DOHH2 (cell line): ENCODE measurements at regions not wholly inside any gene's neighbourhood (a gene's known extent, or its start where the extent isn't known, plus 50 kb on each side); places are given as distances from the start of the nearest gene placed in this dataset.

Experiments used
- H3F3A ChIP-seq: fragments of 200-600 bp; sonication (generic), shearing (Covaris generic); 2 replicates; pipeline ENCODE4 v1.6.0; 2016; ENCODE audit warnings: antibody characterized with exemption, mild to moderate bottlenecking; ENCODE audit not compliant: control insufficient read depth, insufficient read depth
- H3K27ac ChIP-seq: fragments of 200-600 bp; sonication (generic); 2 replicates; pipeline ENCODE4 v1.5.1; 2014; ENCODE audit warnings: low read depth, mild to moderate bottlenecking, low read length, moderate library complexity
- H3K27me3 ChIP-seq: fragments of 200-600 bp; sonication (generic); 2 replicates; pipeline ENCODE4 v1.6.1; 2014; ENCODE audit warnings: mild to moderate bottlenecking, low read length, mixed read lengths; ENCODE audit not compliant: control insufficient read depth
- H3K36me3 ChIP-seq: fragments of 200-600 bp; sonication (generic); 2 replicates; pipeline ENCODE4 v1.6.1; 2014; ENCODE audit warnings: mild to moderate bottlenecking, low read length, moderate library complexity, mixed read lengths; ENCODE audit not compliant: control insufficient read depth
- H3K4me1 ChIP-seq: fragments of 200-600 bp; sonication (generic); 2 replicates; pipeline ENCODE4 v1.6.1; 2014; ENCODE audit warnings: mild to moderate bottlenecking, low read length, mixed read lengths; ENCODE audit not compliant: control insufficient read depth
- H3K4me2 ChIP-seq: fragments of 200-600 bp; sonication (generic); 2 replicates; pipeline ENCODE4 v1.6.0; 2014; ENCODE audit warnings: mild to moderate bottlenecking, low read length, moderate library complexity
- H3K4me3 ChIP-seq: fragments of 200-600 bp; sonication (generic); 2 replicates; pipeline ENCODE4 v1.5.1; 2014; ENCODE audit warnings: mild to moderate bottlenecking, low read length, mixed read lengths
- H3K79me2 ChIP-seq: fragments of 200-600 bp; sonication (generic); 2 replicates; pipeline ENCODE4 v1.6.1; 2014; ENCODE audit warnings: mild to moderate bottlenecking, low read length, mixed read lengths; ENCODE audit not compliant: control insufficient read depth
- H3K9me2 ChIP-seq: fragments of 200-600 bp; sonication (generic); replicated peaks from 2 replicates; pipeline ENCODE4 v1.6.1; 2014; ENCODE audit warnings: mild to moderate bottlenecking, low read length, mixed read lengths; ENCODE audit not compliant: control insufficient read depth
- H3K9me3 ChIP-seq: fragments of 200-600 bp; sonication (generic); 2 replicates; pipeline ENCODE4 v1.6.1; 2014; ENCODE audit warnings: antibody characterized with exemption, low read length, mixed read lengths; ENCODE audit not compliant: control insufficient read depth, insufficient read depth
- H4K20me1 ChIP-seq: fragments of 200-600 bp; sonication (generic); 2 replicates; pipeline ENCODE4 v1.6.0; 2014; ENCODE audit warnings: low read depth, mild to moderate bottlenecking, antibody characterized with exemption, low read length, moderate library complexity; ENCODE audit not compliant: control insufficient read depth, insufficient read depth
- EZH2phosphoT487 ChIP-seq: fragments of 200-600 bp; sonication (generic); IDR thresholded peaks from 2 replicates; pipeline ENCODE4 v1.6.1; 2017; ENCODE audit warnings: borderline replicate concordance, mild to moderate bottlenecking, antibody characterized with exemption, low read length, moderate library complexity, mixed read lengths
- TF ChIP-seq, protein P1 (sequence below): fragments of 200-600 bp; sonication (generic); IDR thresholded peaks from one replicate; pipeline ENCODE4 v1.5.1; 2014; ENCODE audit warnings: antibody characterized with exemption, mild to moderate bottlenecking, low read depth, low read length; ENCODE audit not compliant: poor library complexity, severe bottlenecking

DNA sequence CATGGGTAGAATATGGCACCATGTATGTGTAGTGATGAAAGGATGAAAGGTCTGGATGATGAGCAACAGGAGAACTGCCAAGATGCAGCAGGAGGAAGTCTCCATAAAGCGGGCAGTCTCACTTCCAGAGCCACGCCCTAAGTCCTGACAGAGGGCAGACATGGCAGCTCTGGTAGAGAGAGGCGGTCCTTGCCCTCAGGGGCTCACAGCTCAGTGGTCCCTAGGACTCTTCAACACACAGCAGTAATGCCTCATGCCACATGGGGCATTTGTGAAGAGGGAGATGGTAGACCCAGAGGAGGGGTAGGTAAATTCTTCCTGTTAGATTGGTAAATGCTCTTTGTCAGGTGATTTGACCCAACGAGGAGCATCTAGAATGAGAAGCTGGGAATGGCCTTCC lies 1088.4 kb downstream of the BCL11B start:
- H3K4me1 ChIP-seq: no peaks in the 10 kb centered on the region
- no peak overlapping the region for H3K27ac ChIP-seq
- TF ChIP-seq EZH2phosphoT487: no peak
- TF ChIP-seq, protein P1, sequence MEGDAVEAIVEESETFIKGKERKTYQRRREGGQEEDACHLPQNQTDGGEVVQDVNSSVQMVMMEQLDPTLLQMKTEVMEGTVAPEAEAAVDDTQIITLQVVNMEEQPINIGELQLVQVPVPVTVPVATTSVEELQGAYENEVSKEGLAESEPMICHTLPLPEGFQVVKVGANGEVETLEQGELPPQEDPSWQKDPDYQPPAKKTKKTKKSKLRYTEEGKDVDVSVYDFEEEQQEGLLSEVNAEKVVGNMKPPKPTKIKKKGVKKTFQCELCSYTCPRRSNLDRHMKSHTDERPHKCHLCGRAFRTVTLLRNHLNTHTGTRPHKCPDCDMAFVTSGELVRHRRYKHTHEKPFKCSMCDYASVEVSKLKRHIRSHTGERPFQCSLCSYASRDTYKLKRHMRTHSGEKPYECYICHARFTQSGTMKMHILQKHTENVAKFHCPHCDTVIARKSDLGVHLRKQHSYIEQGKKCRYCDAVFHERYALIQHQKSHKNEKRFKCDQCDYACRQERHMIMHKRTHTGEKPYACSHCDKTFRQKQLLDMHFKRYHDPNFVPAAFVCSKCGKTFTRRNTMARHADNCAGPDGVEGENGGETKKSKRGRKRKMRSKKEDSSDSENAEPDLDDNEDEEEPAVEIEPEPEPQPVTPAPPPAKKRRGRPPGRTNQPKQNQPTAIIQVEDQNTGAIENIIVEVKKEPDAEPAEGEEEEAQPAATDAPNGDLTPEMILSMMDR: no peak
- no peaks in the 10 kb centered on the region for H4K20me1 ChIP-seq
- H3K79me2 ChIP-seq: no peaks in the 10 kb centered on the region
- H3K36me3 ChIP-seq: no peaks in the 10 kb centered on the region
- no peak overlapping the region for H3K4me3 ChIP-seq
- no peaks in the 10 kb centered on the region for H3F3A ChIP-seq
- H3K27me3 ChIP-seq: no peaks in the 10 kb centered on the region
- H3K9me3 ChIP-seq: no peaks in the 10 kb centered on the region
- H3K9me2 ChIP-seq: no peaks in the 10 kb centered on the region
- H3K4me2 ChIP-seq: no peak overlapping the region

- Histone ChIP-seq H3K9me2 (no peaks in the 10 kb centered on the region), H4K20me1 (no peaks in the 10 kb centered on the region), H3K4me1 (no peaks in the 10 kb centered on the region), H3K4me2 (no peak overlapping the region), H3K9me3 (no peaks in the 10 kb centered on the region), H3K27me3 (no peaks in the 10 kb centered on the region), H3F3A (no peaks in the 10 kb centered on the region), H3K36me3 (no peaks in the 10 kb centered on the region), H3K79me2 (no peaks in the 10 kb centered on the region), H3K27ac (no peak overlapping the region), H3K4me3 (no peak overlapping the region)
- no peak for TF ChIP-seq EZH2phosphoT487
- TF ChIP-seq, protein P1: no peak
Measured at GRCh38 chr14:98184457-98184856, 1087.5 kb downstream of the BCL11B start.

DNA sequence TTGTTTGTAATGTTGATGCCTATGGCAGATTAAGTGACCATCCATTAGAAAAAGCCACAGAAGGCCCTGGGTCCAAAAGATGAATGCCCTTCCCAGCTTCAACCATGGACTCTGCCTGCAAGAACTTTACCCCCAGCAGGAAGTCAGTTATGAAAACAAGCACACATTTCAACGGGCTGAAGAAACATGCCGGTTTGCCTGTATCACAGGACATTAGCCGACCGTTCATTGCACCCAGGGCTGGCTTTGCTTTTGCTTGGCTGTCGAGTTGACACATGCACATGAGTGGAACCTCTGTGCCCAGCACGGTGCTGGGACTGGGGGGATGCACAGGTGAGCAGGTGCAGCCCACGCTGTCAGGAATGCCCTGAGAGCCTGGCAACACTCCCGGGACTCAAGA lies 1087.0 kb downstream of the BCL11B start:
- no peaks in the 10 kb centered on the region for H3K9me2 ChIP-seq
- H3K27me3 ChIP-seq: no peaks in the 10 kb centered on the region
- H3K36me3 ChIP-seq: no peaks in the 10 kb centered on the region
- H3K4me2 ChIP-seq: no peak overlapping the region
- TF ChIP-seq, protein P1: no peak
- no peak for TF ChIP-seq EZH2phosphoT487
- H3K4me3 ChIP-seq: no peak overlapping the region
- H3K9me3 ChIP-seq: no peaks in the 10 kb centered on the region
- H3K27ac ChIP-seq: no peak overlapping the region
- H3K79me2 ChIP-seq: no peaks in the 10 kb centered on the region
- H3K4me1 ChIP-seq: no peaks in the 10 kb centered on the region
- no peaks in the 10 kb centered on the region for H4K20me1 ChIP-seq
- H3F3A ChIP-seq: no peaks in the 10 kb centered on the region

DNA sequence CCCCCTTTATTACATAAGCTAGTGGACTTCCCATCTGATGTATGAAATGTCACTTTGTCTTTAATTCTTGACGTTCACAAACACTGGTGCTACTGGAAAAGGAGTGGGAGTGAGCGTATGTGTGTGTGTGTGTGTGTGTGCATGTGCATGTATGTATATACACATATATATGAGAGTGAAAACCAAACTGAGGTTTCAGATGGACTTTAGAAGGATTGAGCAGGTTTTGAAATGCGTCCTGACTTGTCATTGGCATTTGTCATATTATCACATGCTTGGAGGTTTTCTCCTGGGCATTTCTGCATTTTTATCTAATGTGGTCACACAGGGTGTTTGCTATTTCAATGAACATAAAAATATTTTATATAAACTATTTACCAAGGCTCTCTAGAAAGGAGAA lies 1085.9 kb downstream of the BCL11B start:
- Histone ChIP-seq H3K9me3 (no peaks in the 10 kb centered on the region), H3K27me3 (no peaks in the 10 kb centered on the region), H3K4me1 (no peaks in the 10 kb centered on the region), H3K27ac (no peak overlapping the region), H3F3A (no peaks in the 10 kb centered on the region), H4K20me1 (no peaks in the 10 kb centered on the region), H3K79me2 (no peaks in the 10 kb centered on the region), H3K4me2 (no peak overlapping the region), H3K4me3 (no peak overlapping the region), H3K36me3 (no peaks in the 10 kb centered on the region), H3K9me2 (no peaks in the 10 kb centered on the region)
- no peak for TF ChIP-seq EZH2phosphoT487
